ENCODE measurements at regions not wholly inside any gene's neighbourhood (a gene's known extent, or its start where the extent isn't known, plus 50 kb on each side); places are given as distances from the start of the nearest gene placed in this dataset.

GRCh38 chr3:31203960-31204795 is 309.7 kb upstream of the GADL1 start (continued):
- no peak for TF ChIP-seq ZNF580 (CRISPR knock-in tag; IDR thresholded peaks at IDR 0.05; ENCODE audit: borderline replicate concordance, low read depth)
- no peak for TF ChIP-seq FOSL2 (CRISPR knock-in tag; IDR thresholded peaks at IDR 0.05)
- 0 out of 2 replicates have a peak, but pooled peaks have one; percentile 20 for TF ChIP-seq SAP130 (CRISPR knock-in tag; IDR thresholded peaks at IDR 0.05; ENCODE audit: low read depth)
- TF ChIP-seq FOXA3 (CRISPR knock-in tag; IDR thresholded peaks at IDR 0.05): peak; percentile 71
- TF ChIP-seq, protein P1, sequence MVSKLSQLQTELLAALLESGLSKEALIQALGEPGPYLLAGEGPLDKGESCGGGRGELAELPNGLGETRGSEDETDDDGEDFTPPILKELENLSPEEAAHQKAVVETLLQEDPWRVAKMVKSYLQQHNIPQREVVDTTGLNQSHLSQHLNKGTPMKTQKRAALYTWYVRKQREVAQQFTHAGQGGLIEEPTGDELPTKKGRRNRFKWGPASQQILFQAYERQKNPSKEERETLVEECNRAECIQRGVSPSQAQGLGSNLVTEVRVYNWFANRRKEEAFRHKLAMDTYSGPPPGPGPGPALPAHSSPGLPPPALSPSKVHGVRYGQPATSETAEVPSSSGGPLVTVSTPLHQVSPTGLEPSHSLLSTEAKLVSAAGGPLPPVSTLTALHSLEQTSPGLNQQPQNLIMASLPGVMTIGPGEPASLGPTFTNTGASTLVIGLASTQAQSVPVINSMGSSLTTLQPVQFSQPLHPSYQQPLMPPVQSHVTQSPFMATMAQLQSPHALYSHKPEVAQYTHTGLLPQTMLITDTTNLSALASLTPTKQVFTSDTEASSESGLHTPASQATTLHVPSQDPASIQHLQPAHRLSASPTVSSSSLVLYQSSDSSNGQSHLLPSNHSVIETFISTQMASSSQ (IDR thresholded peaks at IDR 0.05; ENCODE audit: low read depth): peak; percentile 78
- TF ChIP-seq, protein P1 (CRISPR knock-in tag; IDR thresholded peaks at IDR 0.05; ENCODE audit: borderline replicate concordance): peak; percentile 66; the same call in 1 of the 2 replicates
- no peak for TF ChIP-seq DDIT3 (CRISPR knock-in tag; IDR thresholded peaks at IDR 0.05)
- peak; percentile 79 for TF ChIP-seq ASH2L (IDR thresholded peaks at IDR 0.05; ENCODE audit: insufficient read length, low read depth, low read length)
- peak; percentile 43; the same call in 1 of the 2 replicates for TF ChIP-seq FOXK1 (CRISPR knock-in tag; IDR thresholded peaks at IDR 0.05; ENCODE audit: borderline replicate concordance, low read depth)
- TF ChIP-seq TEAD2 (CRISPR knock-in tag; IDR thresholded peaks at IDR 0.05): no peak
- TF ChIP-seq HOXA5 (CRISPR knock-in tag; IDR thresholded peaks at IDR 0.05): no peak
- TF ChIP-seq MAFK (conservative IDR thresholded peaks at IDR 0.05 in 1 of 2, IDR thresholded peaks at IDR 0.05 in 1 of 2; ENCODE audit: low read length in 2 of 2): 0 out of 4 replicates have a peak, but pooled peaks of 1 of the 2 experiments have one; percentile 4
- peak; percentile 38; the same call in 1 of the 2 replicates for TF ChIP-seq HMG20A (CRISPR knock-in tag; IDR thresholded peaks at IDR 0.05; ENCODE audit: borderline replicate concordance)
- no peak for TF ChIP-seq RFX1 (IDR thresholded peaks at IDR 0.05)
- TF ChIP-seq EHMT2 (IDR thresholded peaks at IDR 0.05; ENCODE audit: borderline replicate concordance, low read depth, low read length): 0 out of 2 replicates have a peak, but pooled peaks have one; percentile 32
- TF ChIP-seq ZNF331 (CRISPR knock-in tag; IDR thresholded peaks at IDR 0.05): 0 out of 2 replicates have a peak, but pooled peaks have one; percentile 9
- no peak for TF ChIP-seq TIGD3 (CRISPR knock-in tag; IDR thresholded peaks at IDR 0.05; ENCODE audit: borderline replicate concordance)
- TF ChIP-seq FOXP1 (IDR thresholded peaks at IDR 0.05): no peak
- TF ChIP-seq FOXP1 (CRISPR knock-in tag; IDR thresholded peaks at IDR 0.05): 0 out of 2 replicates have a peak, but pooled peaks have one; percentile 11
- TF ChIP-seq FOXA1 (IDR thresholded peaks at IDR 0.05): 0 out of 2 replicates have a peak, but pooled peaks have one; percentile 19
- TF ChIP-seq FOXA1 (CRISPR knock-in tag; IDR thresholded peaks at IDR 0.05): peak; percentile 73
- TF ChIP-seq ZNF281 (CRISPR knock-in tag; IDR thresholded peaks at IDR 0.05; ENCODE audit: borderline replicate concordance): no peak

Data from HepG2 (cell line).